ENCODE measurements at regions not wholly inside any gene's neighbourhood (a gene's known extent, or its start where the extent isn't known, plus 50 kb on each side); places are given as distances from the start of the nearest gene placed in this dataset.
"Not testable (repeated sequence)": the region's sequence is repeated elsewhere in the genome, so short reads cannot be mapped to it uniquely, and the experiment has no call there.

- TF ChIP-seq CTCF (conservative IDR thresholded peaks at IDR 0.05; ENCODE audit: low read depth in 2 of 2); REST (IDR thresholded peaks at IDR 0.05; ENCODE audit: unreplicated experiment); POLR2AphosphoS5 (IDR thresholded peaks at IDR 0.05; ENCODE audit: low read depth); JUNB (IDR thresholded peaks at IDR 0.05; ENCODE audit: unreplicated experiment); CREB1 (CRISPR knock-in tag; IDR thresholded peaks at IDR 0.05; ENCODE audit: low read depth): not testable (repeated sequence)
These were observed 2827.0 kb downstream of the RPIA start for GRCh38 chr2:91518361-91518981.

Data from GM23338 (cell line).